Trophoblast cell (in vitro differentiated cells and primary cell): ENCODE measurements at regions not wholly inside any gene's neighbourhood (a gene's known extent, or its start where the extent isn't known, plus 50 kb on each side); places are given as distances from the start of the nearest gene placed in this dataset.

Experiments
- DNase-seq, 2 donors: peaks; one replicate each; pipeline ENCODE4 v3.0.0-alpha.2; 2016
- H2AFZ ChIP-seq: 2 replicates; pipeline ENCODE4 v1.6.1; 2013; ENCODE audit warnings: low read length, moderate library complexity, mild to moderate bottlenecking; ENCODE audit not compliant: insufficient read depth, poor library complexity
- H2AK5ac ChIP-seq: 2 replicates; pipeline ENCODE4 v1.6.1; 2013; ENCODE audit warnings: mild to moderate bottlenecking, low read length
- H2BK120ac ChIP-seq: 2 replicates; pipeline ENCODE4 v1.6.1; 2013; ENCODE audit warnings: low read length, mild to moderate bottlenecking, moderate library complexity; ENCODE audit not compliant: insufficient read depth, poor library complexity
- H2BK12ac ChIP-seq: 2 replicates; pipeline ENCODE4 v1.6.1; 2013; ENCODE audit warnings: mild to moderate bottlenecking, low read length, moderate library complexity
- H2BK5ac ChIP-seq: 2 replicates; pipeline ENCODE4 v1.6.1; 2013; ENCODE audit warnings: low read length, low read depth, moderate library complexity, mild to moderate bottlenecking; ENCODE audit not compliant: poor library complexity
- H3K14ac ChIP-seq: 2 replicates; pipeline ENCODE4 v1.6.1; 2013; ENCODE audit warnings: mild to moderate bottlenecking, low read length
- H3K18ac ChIP-seq: 2 replicates; pipeline ENCODE4 v1.6.1; 2013; ENCODE audit warnings: mild to moderate bottlenecking, low read length
- H3K23ac ChIP-seq: 2 replicates; pipeline ENCODE4 v1.6.1; 2013; ENCODE audit warnings: low read length
- H3K27ac ChIP-seq: 2 replicates; pipeline ENCODE4 v1.5.1; 2013; ENCODE audit warnings: low read depth, mild to moderate bottlenecking, inconsistent platforms, low read length, moderate library complexity
- H3K27me3 ChIP-seq: 2 replicates; pipeline ENCODE4 v1.6.1; 2013; ENCODE audit warnings: inconsistent platforms, mild to moderate bottlenecking, low read length, moderate library complexity; ENCODE audit not compliant: insufficient read depth
- H3K36me3 ChIP-seq, 2 experiments: 1 replicate in 1 of 2; 2 replicates in 1 of 2; pipeline ENCODE4 v1.6.1; 2013; ENCODE audit warnings: low read length in 2 of 2, mild to moderate bottlenecking in 2 of 2, moderate library complexity in 1 of 2; ENCODE audit not compliant: insufficient read depth in 2 of 2, control insufficient read depth in 1 of 2
- H3K4ac ChIP-seq: 2 replicates; pipeline ENCODE4 v1.6.1; 2013; ENCODE audit warnings: low read depth, mild to moderate bottlenecking, low read length, moderate library complexity
- H3K4me1 ChIP-seq, 2 experiments: 1 replicate in 1 of 2; 2 replicates in 1 of 2; pipeline ENCODE4 v1.6.1; 2013; ENCODE audit warnings: low read length in 2 of 2, mild to moderate bottlenecking in 2 of 2, moderate library complexity in 1 of 2; ENCODE audit not compliant: insufficient read depth in 2 of 2, control insufficient read depth in 1 of 2
- H3K4me2 ChIP-seq: 2 replicates; pipeline ENCODE4 v1.6.1; 2013; ENCODE audit warnings: inconsistent platforms, mild to moderate bottlenecking, low read length, moderate library complexity
- H3K4me3 ChIP-seq: 2 replicates; pipeline ENCODE4 v1.5.1; 2013; ENCODE audit warnings: mild to moderate bottlenecking, low read depth, low read length, inconsistent platforms
- H3K79me1 ChIP-seq: one replicate; pipeline ENCODE4 v1.6.1; 2013; ENCODE audit warnings: low read length
- H3K79me2 ChIP-seq: 2 replicates; pipeline ENCODE4 v1.6.1; 2013; ENCODE audit warnings: low read length, mild to moderate bottlenecking; ENCODE audit not compliant: control insufficient read depth, insufficient read depth, poor library complexity
- H3K9ac ChIP-seq: 2 replicates; pipeline ENCODE4 v1.6.1; 2013; ENCODE audit warnings: mild to moderate bottlenecking, low read length
- H3K9me3 ChIP-seq: 2 replicates; pipeline ENCODE4 v1.6.1; 2013; ENCODE audit warnings: low read depth, mild to moderate bottlenecking, control low read depth, inconsistent platforms, low read length; ENCODE audit not compliant: insufficient read depth
- H4K12ac ChIP-seq: 2 replicates; pipeline ENCODE4 v1.6.1; 2013; ENCODE audit warnings: low read depth, mild to moderate bottlenecking, low read length, moderate library complexity
- H4K8ac ChIP-seq: 2 replicates; pipeline ENCODE4 v1.6.1; 2013; ENCODE audit warnings: low read depth, mild to moderate bottlenecking, low read length, moderate library complexity
- H4K91ac ChIP-seq: one replicate; pipeline ENCODE4 v1.6.1; 2013; ENCODE audit warnings: low read depth, mild to moderate bottlenecking, low read length, moderate library complexity
- WGBS: extraction: QIAGEN DNeasy Blood & Tissue Kit; methylation state at CpG from one replicate; pipeline ENCODE4 v1.1.7; 2013; ENCODE audit warnings: missing lambda C conversion rate; ENCODE audit not compliant: insufficient read length, insufficient coverage; ENCODE audit errors: extremely low coverage; 5-methylcytosine and 5-hydroxymethylcytosine counted together

- no peak overlapping the region for H2BK12ac ChIP-seq
- H3K27me3 ChIP-seq, result no peaks in the 10 kb centered on the region
- no peak overlapping the region for H4K8ac ChIP-seq
- H3K4me2 ChIP-seq, result no peak overlapping the region
- H3K23ac ChIP-seq, result no peak overlapping the region
- H3K9ac ChIP-seq, result no peak overlapping the region
- H2AK5ac ChIP-seq, result no peak overlapping the region
- H3K27ac ChIP-seq, result no peak overlapping the region
- no peak overlapping the region for H2BK5ac ChIP-seq
- no peak overlapping the region for H2BK120ac ChIP-seq
- no peak overlapping the region for H4K12ac ChIP-seq
- no peaks in the 10 kb centered on the region for H3K79me1 ChIP-seq
- no peak overlapping the region for H3K14ac ChIP-seq
- no peak for DNase-seq
- H3K36me3 ChIP-seq, result no peaks in the 10 kb centered on the region
- no CpG with 5 or more reads among the region's 3 CpGs for WGBS
- no peaks in the 10 kb centered on the region for H3K9me3 ChIP-seq
- no peak overlapping the region for H3K4me3 ChIP-seq
- H3K18ac ChIP-seq, result no peak overlapping the region
- no peaks in the 10 kb centered on the region for H3K4me1 ChIP-seq
- H4K91ac ChIP-seq, result no peak overlapping the region
- no peak overlapping the region for H3K4ac ChIP-seq
- H2AFZ ChIP-seq, result no peak overlapping the region
- H3K79me2 ChIP-seq, result no peaks in the 10 kb centered on the region
These were observed 181.6 kb upstream of the RBMS3 start for GRCh38 chr3:29099296-29099695.

- H3K23ac ChIP-seq, result no peak overlapping the region
- no peak overlapping the region for H4K91ac ChIP-seq
- no peak overlapping the region for H2AK5ac ChIP-seq
- no peak overlapping the region for H3K9ac ChIP-seq
- H3K9me3 ChIP-seq, result no peaks in the 10 kb centered on the region
- H3K4me1 ChIP-seq, result no peaks in the 10 kb centered on the region
- no peaks in the 10 kb centered on the region for H3K36me3 ChIP-seq
- H2AFZ ChIP-seq, result no peak overlapping the region
- H3K18ac ChIP-seq, result no peak overlapping the region
- no peak overlapping the region for H3K4me2 ChIP-seq
- H2BK5ac ChIP-seq, result no peak overlapping the region
- H3K79me1 ChIP-seq, result no peaks in the 10 kb centered on the region
- DNase-seq, result no peak
- H3K4ac ChIP-seq, result no peak overlapping the region
- no peaks in the 10 kb centered on the region for H3K79me2 ChIP-seq
- no peak overlapping the region for H2BK12ac ChIP-seq
- H4K12ac ChIP-seq, result no peak overlapping the region
- no peak overlapping the region for H3K4me3 ChIP-seq
- no peak overlapping the region for H3K27ac ChIP-seq
- H4K8ac ChIP-seq, result no peak overlapping the region
- H3K27me3 ChIP-seq, result no peaks in the 10 kb centered on the region
- H2BK120ac ChIP-seq, result no peak overlapping the region
- WGBS, result no CpG with 5 or more reads among the region's 1 CpG
- H3K14ac ChIP-seq, result no peak overlapping the region
These were observed 181.1 kb upstream of the RBMS3 start for GRCh38 chr3:29099775-29100174.

GRCh38 chr3:29100292-29100691 is 180.6 kb upstream of the RBMS3 start:
- H3K79me1 ChIP-seq, result no peaks in the 10 kb centered on the region
- no peak overlapping the region for H3K27ac ChIP-seq
- H3K9me3 ChIP-seq, result no peaks in the 10 kb centered on the region
- H2AFZ ChIP-seq, result no peak overlapping the region
- no peaks in the 10 kb centered on the region for H3K79me2 ChIP-seq
- no CpG with 5 or more reads among the region's 3 CpGs for WGBS
- H3K36me3 ChIP-seq, result no peaks in the 10 kb centered on the region
- no peak overlapping the region for H2BK120ac ChIP-seq
- no peak overlapping the region for H2BK5ac ChIP-seq
- H4K12ac ChIP-seq, result no peak overlapping the region
- no peak overlapping the region for H3K18ac ChIP-seq
- no peak overlapping the region for H3K14ac ChIP-seq
- H4K8ac ChIP-seq, result no peak overlapping the region
- H3K4ac ChIP-seq, result no peak overlapping the region
- H3K4me1 ChIP-seq, result no peaks in the 10 kb centered on the region
- no peak overlapping the region for H4K91ac ChIP-seq
- H2BK12ac ChIP-seq, result no peak overlapping the region
- H3K23ac ChIP-seq, result no peak overlapping the region
- H2AK5ac ChIP-seq, result no peak overlapping the region
- no peaks in the 10 kb centered on the region for H3K27me3 ChIP-seq
- H3K9ac ChIP-seq, result no peak overlapping the region
- no peak for DNase-seq
- H3K4me2 ChIP-seq, result no peak overlapping the region
- no peak overlapping the region for H3K4me3 ChIP-seq

GRCh38 chr3:29128001-29128400 is 152.9 kb upstream of the RBMS3 start:
- Histone ChIP-seq H3K18ac (no peak overlapping the region), H3K9ac (no peak overlapping the region), H3K4me3 (no peak overlapping the region), H3K36me3 (no peaks in the 10 kb centered on the region), H3K27ac (no peak overlapping the region), H3K23ac (no peak overlapping the region), H3K4ac (no peak overlapping the region), H3K4me2 (no peak overlapping the region), H3K27me3 (no peaks in the 10 kb centered on the region), H3K9me3 (no peaks in the 10 kb centered on the region), H3K79me1 (no peaks in the 10 kb centered on the region), H4K91ac (no peak overlapping the region), H2BK12ac (no peak overlapping the region), H2BK120ac (no peak overlapping the region), H4K12ac (no peak overlapping the region), H2BK5ac (no peak overlapping the region), H3K14ac (no peak overlapping the region), H2AFZ (no peak overlapping the region), H4K8ac (no peak overlapping the region), H2AK5ac (no peak overlapping the region), H3K79me2 (no peaks in the 10 kb centered on the region), H3K4me1 (no peaks in the 10 kb centered on the region)
- WGBS, result no CpG with 5 or more reads among the region's 2 CpGs
- no peak for DNase-seq
